ENCODE measurements at regions not wholly inside any gene's neighbourhood (a gene's known extent, or its start where the extent isn't known, plus 50 kb on each side); places are given as distances from the start of the nearest gene placed in this dataset.

DNA sequence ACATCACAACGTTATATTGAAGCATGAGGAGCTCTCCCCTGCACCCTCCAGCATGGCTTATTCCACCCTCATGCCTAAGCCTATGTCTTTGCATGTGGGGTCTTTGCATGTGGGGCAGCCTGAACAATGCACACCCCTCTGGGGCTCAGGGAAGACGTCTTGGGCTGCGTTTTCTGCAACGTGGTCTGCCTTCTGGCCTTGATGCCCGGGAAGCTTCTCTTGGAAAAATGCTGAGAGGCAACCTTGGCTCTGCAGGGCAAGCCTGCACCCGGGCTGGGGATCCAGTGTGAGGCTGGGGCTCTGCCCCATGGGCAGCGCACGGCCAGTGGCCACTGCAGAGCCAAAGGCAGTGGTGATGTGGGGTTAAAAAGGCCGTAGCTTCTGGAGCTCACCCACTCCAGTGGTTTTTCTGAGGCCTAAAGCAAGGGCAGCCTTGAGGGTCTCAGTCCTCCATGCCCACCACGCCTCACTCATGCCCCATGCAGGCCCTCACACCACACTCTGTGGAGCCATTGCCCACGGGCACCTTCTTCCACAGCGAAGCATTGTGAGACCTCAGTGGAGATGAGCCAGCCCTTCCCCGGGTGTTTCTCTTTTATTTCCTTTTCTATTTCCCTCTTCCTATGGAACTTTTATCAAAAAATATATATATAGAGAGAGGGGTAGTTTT lies 112.2 kb downstream of the MRPL36 start:
- TF ChIP-seq POLR2A (IDR thresholded peaks at IDR 0.05; ENCODE audit: low read depth, low read length) (no peak), POLR2AphosphoS5 (IDR thresholded peaks at IDR 0.05; ENCODE audit: low read depth, low read length) (no peak)
